Hepatocyte (in vitro differentiated cells): ENCODE measurements at regions not wholly inside any gene's neighbourhood (a gene's known extent, or its start where the extent isn't known, plus 50 kb on each side); places are given as distances from the start of the nearest gene placed in this dataset.

Source experiments
- CTCF ChIP-seq: fragments of 200-600 bp; sonication (generic); IDR thresholded peaks from 2 replicates; pipeline ENCODE4 v1.5.1; 2016; ENCODE audit warnings: antibody characterized with exemption, mild to moderate bottlenecking; ENCODE audit not compliant: poor library complexity
- EZH2phosphoT487 ChIP-seq: fragments of 200-600 bp; sonication (generic); IDR thresholded peaks from one replicate; pipeline ENCODE4 v1.6.1; 2018; ENCODE audit warnings: antibody characterized with exemption, mild to moderate bottlenecking, low read depth, moderate library complexity; ENCODE audit not compliant: unreplicated experiment, severe bottlenecking

DNA sequence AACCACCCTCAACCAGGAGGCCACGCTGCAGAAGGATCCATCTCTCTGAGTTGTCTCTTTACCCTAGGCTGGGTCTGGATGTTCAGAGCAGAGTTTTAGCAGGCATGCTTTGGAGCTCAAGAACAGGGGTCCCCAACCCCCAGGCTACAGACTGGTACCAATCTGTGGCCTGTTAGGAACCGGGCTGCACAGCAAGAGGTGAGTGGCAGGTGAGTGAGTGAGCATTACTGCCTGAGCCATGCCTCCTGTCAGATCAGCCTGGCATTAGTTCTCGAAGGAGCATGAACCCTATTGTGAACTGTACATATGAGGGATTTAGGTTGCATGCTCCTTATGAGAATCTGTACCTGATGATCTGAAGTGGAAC lies 172.5 kb downstream of the UXS1 start:
- TF ChIP-seq CTCF: no peak
- no peak for TF ChIP-seq EZH2phosphoT487
